NT2/D1 (cell line): ENCODE measurements at regions not wholly inside any gene's neighbourhood (a gene's known extent, or its start where the extent isn't known, plus 50 kb on each side); places are given as distances from the start of the nearest gene placed in this dataset.

Experiments used
- YY1 ChIP-seq: IDR thresholded peaks from 2 replicates; pipeline ENCODE4 v1.6.1; 2011; ENCODE audit not compliant: insufficient read length, insufficient read depth
- ZNF274 ChIP-seq: IDR thresholded peaks from 2 replicates; pipeline ENCODE4 v1.6.1; 2011; ENCODE audit warnings: mild to moderate bottlenecking, low read depth, low read length

GRCh38 chr9:13971966-13972655, 341.8 kb downstream of the NFIB start:
- no peak for TF ChIP-seq ZNF274
- no peak for TF ChIP-seq YY1
